ENCODE measurements at regions not wholly inside any gene's neighbourhood (a gene's known extent, or its start where the extent isn't known, plus 50 kb on each side); places are given as distances from the start of the nearest gene placed in this dataset.

DNA sequence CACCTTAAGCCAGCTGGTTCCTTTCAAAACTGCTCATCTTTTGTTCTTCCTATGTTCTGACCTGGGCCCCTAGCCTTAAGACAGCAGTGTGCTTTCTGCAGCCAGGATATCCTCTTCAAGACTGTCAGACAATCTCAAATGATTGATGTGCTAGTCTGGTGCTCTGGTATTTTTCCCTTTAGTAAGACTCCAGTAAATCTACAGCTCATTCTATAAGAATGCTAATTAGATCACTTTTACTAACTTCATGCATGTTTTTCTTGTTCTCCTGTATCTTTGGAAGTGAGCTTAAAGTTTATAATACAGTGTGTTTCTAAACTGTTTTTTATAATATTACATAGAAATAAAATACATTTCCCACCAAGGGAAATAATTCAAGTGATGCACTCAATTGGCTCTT lies 220.9 kb upstream of the NANOGP8 start:
- H3K4me3 Mint-ChIP-seq: no peak overlapping the region
- H3K9me3 Mint-ChIP-seq: no peaks in the 10 kb centered on the region
- no peak for DNase-seq (ENCODE audit: low read depth, low spot score)
- no peaks in the 10 kb centered on the region for H3K36me3 Mint-ChIP-seq (ENCODE audit: low read depth)
- no peak overlapping the region for H3K27ac Mint-ChIP-seq (ENCODE audit: unreplicated experiment)
- no peaks in the 10 kb centered on the region for H3K27me3 Mint-ChIP-seq (ENCODE audit: low read depth)
- TF ChIP-seq, protein P1, sequence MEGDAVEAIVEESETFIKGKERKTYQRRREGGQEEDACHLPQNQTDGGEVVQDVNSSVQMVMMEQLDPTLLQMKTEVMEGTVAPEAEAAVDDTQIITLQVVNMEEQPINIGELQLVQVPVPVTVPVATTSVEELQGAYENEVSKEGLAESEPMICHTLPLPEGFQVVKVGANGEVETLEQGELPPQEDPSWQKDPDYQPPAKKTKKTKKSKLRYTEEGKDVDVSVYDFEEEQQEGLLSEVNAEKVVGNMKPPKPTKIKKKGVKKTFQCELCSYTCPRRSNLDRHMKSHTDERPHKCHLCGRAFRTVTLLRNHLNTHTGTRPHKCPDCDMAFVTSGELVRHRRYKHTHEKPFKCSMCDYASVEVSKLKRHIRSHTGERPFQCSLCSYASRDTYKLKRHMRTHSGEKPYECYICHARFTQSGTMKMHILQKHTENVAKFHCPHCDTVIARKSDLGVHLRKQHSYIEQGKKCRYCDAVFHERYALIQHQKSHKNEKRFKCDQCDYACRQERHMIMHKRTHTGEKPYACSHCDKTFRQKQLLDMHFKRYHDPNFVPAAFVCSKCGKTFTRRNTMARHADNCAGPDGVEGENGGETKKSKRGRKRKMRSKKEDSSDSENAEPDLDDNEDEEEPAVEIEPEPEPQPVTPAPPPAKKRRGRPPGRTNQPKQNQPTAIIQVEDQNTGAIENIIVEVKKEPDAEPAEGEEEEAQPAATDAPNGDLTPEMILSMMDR (conservative IDR thresholded peaks at IDR 0.05): no peak
- H3K4me1 Mint-ChIP-seq: peaks cover 38% of the 10 kb centered on the region

DNA sequence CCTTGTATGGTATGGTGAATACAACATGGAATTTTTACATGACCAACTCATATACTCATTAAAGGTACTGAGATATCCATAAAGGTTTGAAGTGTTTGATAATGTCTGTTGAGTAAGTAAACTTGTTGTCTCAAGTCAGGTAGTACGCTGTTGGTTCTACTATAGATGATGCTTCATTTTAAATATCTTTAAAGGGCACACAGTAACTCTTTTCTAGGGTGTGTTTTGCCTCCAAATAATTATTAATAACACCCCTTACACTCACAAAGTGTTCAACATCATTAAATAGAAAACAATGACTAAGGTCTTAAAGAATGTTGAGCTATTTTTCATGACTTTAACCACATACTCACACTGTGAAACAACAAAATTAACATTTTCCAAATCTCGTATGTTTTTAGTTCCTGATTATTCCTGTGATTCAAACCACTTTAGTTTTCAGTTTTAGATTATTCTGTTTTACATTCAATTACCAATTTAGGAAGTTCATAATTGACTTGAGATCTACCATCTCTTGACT lies 220.0 kb upstream of the NANOGP8 start:
- Mint-ChIP-seq H3K27me3 (ENCODE audit: low read depth) (no peaks in the 10 kb centered on the region), H3K4me3 (no peak overlapping the region), H3K4me1 (peaks cover 38% of the 10 kb centered on the region), H3K36me3 (ENCODE audit: low read depth) (no peaks in the 10 kb centered on the region), H3K27ac (ENCODE audit: unreplicated experiment) (no peak overlapping the region), H3K9me3 (no peaks in the 10 kb centered on the region)
- TF ChIP-seq, protein P1 (conservative IDR thresholded peaks at IDR 0.05): no peak
- DNase-seq (ENCODE audit: low read depth, low spot score): no peak

DNA sequence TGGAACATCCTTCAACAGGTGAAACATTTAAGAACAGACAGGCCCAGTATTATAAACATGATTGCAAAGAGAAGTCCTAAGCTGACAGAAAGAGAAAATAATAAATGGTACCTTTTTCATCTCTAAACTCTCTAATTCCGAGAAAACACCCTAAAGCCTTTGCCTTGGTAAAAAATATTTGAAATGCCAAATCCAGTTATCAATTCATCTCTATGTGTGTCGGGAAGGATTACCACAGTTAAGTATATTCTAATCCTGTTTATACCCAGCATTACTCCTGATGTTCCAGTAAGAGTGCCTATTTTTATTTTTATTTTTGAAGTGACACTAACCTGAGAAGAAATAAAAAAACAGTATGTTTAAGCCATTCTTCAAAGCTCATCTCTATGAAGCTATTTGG lies 219.3 kb upstream of the NANOGP8 start:
- DNase-seq (ENCODE audit: low read depth, low spot score): no peak
- H3K4me1 Mint-ChIP-seq: peaks cover 38% of the 10 kb centered on the region
- TF ChIP-seq, protein P1 (conservative IDR thresholded peaks at IDR 0.05): no peak
- H3K4me3 Mint-ChIP-seq: no peak overlapping the region
- no peaks in the 10 kb centered on the region for H3K27me3 Mint-ChIP-seq (ENCODE audit: low read depth)
- H3K36me3 Mint-ChIP-seq (ENCODE audit: low read depth): no peaks in the 10 kb centered on the region
- no peak overlapping the region for H3K27ac Mint-ChIP-seq (ENCODE audit: unreplicated experiment)
- H3K9me3 Mint-ChIP-seq: no peaks in the 10 kb centered on the region

DNA sequence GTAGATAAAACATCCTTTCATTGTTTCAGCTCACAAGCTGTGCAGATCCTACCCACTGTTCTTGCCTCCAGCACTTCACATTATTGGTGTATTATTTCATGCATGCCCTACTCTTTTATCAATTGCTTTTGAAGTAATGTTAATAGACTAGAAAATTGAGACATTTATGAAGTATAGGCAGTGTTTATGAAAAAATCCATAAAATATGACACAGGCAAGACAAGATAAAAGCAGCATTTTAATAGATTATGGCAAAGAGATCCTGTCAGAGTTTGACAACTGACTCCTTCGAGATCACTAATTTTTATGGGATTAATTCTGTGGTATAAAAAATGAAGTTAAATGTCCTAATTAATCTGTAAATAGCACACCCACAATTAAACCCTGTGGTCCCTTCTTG lies 217.2 kb upstream of the NANOGP8 start:
- Mint-ChIP-seq H3K4me1 (peaks cover 34% of the 10 kb centered on the region), H3K36me3 (ENCODE audit: low read depth) (no peaks in the 10 kb centered on the region), H3K27me3 (ENCODE audit: low read depth) (no peaks in the 10 kb centered on the region), H3K9me3 (no peaks in the 10 kb centered on the region), H3K4me3 (no peak overlapping the region), H3K27ac (ENCODE audit: unreplicated experiment) (no peak overlapping the region)
- DNase-seq (ENCODE audit: low read depth, low spot score): no peak
- TF ChIP-seq, protein P1 (conservative IDR thresholded peaks at IDR 0.05): no peak

DNA sequence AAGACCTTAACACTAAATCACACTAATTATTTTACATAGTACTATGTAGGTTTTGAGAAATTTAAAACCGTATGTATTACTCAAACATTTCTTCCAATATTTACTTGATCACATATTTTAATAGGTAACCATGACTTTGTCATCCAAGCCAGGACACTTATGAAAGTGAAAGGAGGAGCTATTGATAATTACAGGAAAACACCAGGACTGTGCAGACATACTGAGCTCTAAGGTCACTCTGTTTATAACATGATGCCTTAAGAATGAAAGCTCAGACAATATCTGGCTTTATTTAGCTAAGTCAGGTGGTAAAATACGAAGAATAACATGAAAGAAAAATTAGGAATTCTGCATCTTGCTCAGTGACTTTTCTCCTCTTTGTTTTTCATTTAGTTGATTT lies 216.0 kb upstream of the NANOGP8 start:
- Mint-ChIP-seq H3K4me3 (no peak overlapping the region), H3K36me3 (ENCODE audit: low read depth) (peaks cover 3% of the 10 kb centered on the region), H3K27me3 (ENCODE audit: low read depth) (no peaks in the 10 kb centered on the region), H3K27ac (ENCODE audit: unreplicated experiment) (no peak overlapping the region), H3K9me3 (peaks cover 4% of the 10 kb centered on the region), H3K4me1 (peaks cover 23% of the 10 kb centered on the region)
- DNase-seq (ENCODE audit: low read depth, low spot score): no peak
- TF ChIP-seq, protein P1 (conservative IDR thresholded peaks at IDR 0.05): no peak

All from neural crest cell (in vitro differentiated cells).